Adrenal gland (tissue), 9 donors: ENCODE measurements at regions not wholly inside any gene's neighbourhood (a gene's known extent, or its start where the extent isn't known, plus 50 kb on each side); places are given as distances from the start of the nearest gene placed in this dataset.
"Not testable (repeated sequence)": the region's sequence is repeated elsewhere in the genome, so short reads cannot be mapped to it uniquely, and the experiment has no call there.

Source experiments
- DNase-seq, 7 donors: peaks; one replicate each; pipeline ENCODE4 v3.0.0-alpha.2; 2019 to 2020
- H3K27ac ChIP-seq, 5 donors: fragments of 200-600 bp; sonication (generic) in 4 of 5; 1 replicate in 3 of 5; 2 replicates in 2 of 5; pipeline versions ENCODE4 v1.5.1 to v1.8.0; 2016 to 2020; ENCODE audit warnings: mild to moderate bottlenecking in 1 of 5
- H3K27me3 ChIP-seq: fragments of 200-600 bp; 2 replicates; pipeline ENCODE4 v1.8.0; 2021
- H3K36me3 ChIP-seq, 2 donors: fragments of 200-600 bp; replicated peaks in 1 of 2; 1 replicate in 1 of 2; 2 replicates in 1 of 2; pipeline versions ENCODE4 v1.5.1 to v1.8.0; 2018 to 2022
- H3K4me1 ChIP-seq, 2 donors: fragments of 200-600 bp; replicated peaks in 1 of 2; 1 replicate in 1 of 2; 2 replicates in 1 of 2; pipeline versions ENCODE4 v1.5.1 to v1.8.0; 2018 to 2021
- H3K4me3 ChIP-seq, 4 donors: fragments of 200-600 bp; sonication (generic) in 3 of 4; one replicate each; pipeline ENCODE4 v1.5.1; 2016 to 2018
- H3K9me3 ChIP-seq, 3 donors: fragments of 200-600 bp; sonication (generic) in 1 of 3; replicated peaks in 1 of 3; 1 replicate in 2 of 3; 2 replicates in 1 of 3; pipeline versions ENCODE4 v1.5.1 to v1.8.0; 2016 to 2021
- POLR2A ChIP-seq, 2 donors: fragments of 450-650 bp; IDR thresholded peaks; one replicate each; pipeline ENCODE4 v1.6.1; 2017; ENCODE audit warnings: antibody characterized with exemption in 2 of 2, mild to moderate bottlenecking in 2 of 2, moderate library complexity in 1 of 2
- WGBS, 4 donors: extraction: QIAGEN DNeasy Blood & Tissue Kit in 2 of 4; methylation state at CpG; one replicate each; pipeline versions ENCODE4 v1.1.5 to v1.1.7; 2013 to 2017; 5-methylcytosine and 5-hydroxymethylcytosine counted together
- intact Hi-C, 2 donors: fragments of 100-400 bp; cut with DNase I; formaldehyde crosslinking; loops; one replicate each; pipeline versions ENCODE4 v1.14.1 to v1.15.0; 2022 to 2023
- TF ChIP-seq, protein P1 (sequence below), 6 experiments: fragments of 450-650 bp in 4 of 6; fragments of 200-600 bp in 2 of 6; sonication (generic) in 1 of 6; IDR thresholded peaks; 1 replicate in 5 of 6; 2 replicates in 1 of 6; pipeline versions ENCODE4 v1.5.1 to v1.8.0; 2016 to 2021; ENCODE audit warnings: antibody characterized with exemption in 6 of 6, mild to moderate bottlenecking in 2 of 6, moderate library complexity in 1 of 6
- donor health status: healthy with polysubstance abuse.
- donor health status: Bipolar disorder and iron deficiency.
- donor health status: DM: yes; HTN: yes; CAD: no.
- donor health status: DM: no; HTN: no; CAD: no.
- donor health status: DM: no; HTN: no; CAD: no.

DNA sequence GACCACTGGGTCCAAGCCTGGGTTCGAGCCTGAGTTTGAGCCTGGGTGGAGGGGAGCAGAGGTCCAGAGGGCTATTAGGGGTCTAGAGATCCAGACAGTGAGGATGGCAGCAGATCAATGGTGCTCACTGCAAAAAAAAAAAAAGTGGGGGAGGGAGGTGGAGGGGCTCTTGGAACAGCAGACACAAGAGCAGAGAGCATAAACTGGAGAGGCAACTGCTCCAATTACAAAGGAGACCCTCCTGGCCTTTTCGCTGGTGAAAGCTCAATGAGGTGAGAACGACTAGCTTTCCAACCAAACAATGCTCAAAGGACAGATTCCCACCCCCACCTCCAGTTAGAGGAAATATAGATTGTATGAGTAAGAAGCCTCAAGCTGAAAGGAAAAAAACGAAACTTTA lies 124.2 kb upstream of the TSPAN8 start:
- Histone ChIP-seq H3K4me3 (no peak overlapping the region), H3K36me3 (no peaks in the 10 kb centered on the region), H3K27me3 (no peaks in the 10 kb centered on the region), H3K27ac (no peak overlapping the region), H3K4me1 (no peaks in the 10 kb centered on the region), H3K9me3 (no peaks in the 10 kb centered on the region)
- WGBS, 4 donors, result 64 to 76% (median 67%) methylated on average over 4 of the region's 4 CpGs
- no peak for DNase-seq
- intact Hi-C loops, result no loop called here
- no peak for TF ChIP-seq POLR2A (IDR thresholded peaks at IDR 0.05)
- TF ChIP-seq, protein P1, sequence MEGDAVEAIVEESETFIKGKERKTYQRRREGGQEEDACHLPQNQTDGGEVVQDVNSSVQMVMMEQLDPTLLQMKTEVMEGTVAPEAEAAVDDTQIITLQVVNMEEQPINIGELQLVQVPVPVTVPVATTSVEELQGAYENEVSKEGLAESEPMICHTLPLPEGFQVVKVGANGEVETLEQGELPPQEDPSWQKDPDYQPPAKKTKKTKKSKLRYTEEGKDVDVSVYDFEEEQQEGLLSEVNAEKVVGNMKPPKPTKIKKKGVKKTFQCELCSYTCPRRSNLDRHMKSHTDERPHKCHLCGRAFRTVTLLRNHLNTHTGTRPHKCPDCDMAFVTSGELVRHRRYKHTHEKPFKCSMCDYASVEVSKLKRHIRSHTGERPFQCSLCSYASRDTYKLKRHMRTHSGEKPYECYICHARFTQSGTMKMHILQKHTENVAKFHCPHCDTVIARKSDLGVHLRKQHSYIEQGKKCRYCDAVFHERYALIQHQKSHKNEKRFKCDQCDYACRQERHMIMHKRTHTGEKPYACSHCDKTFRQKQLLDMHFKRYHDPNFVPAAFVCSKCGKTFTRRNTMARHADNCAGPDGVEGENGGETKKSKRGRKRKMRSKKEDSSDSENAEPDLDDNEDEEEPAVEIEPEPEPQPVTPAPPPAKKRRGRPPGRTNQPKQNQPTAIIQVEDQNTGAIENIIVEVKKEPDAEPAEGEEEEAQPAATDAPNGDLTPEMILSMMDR (IDR thresholded peaks at IDR 0.05), result no peak

- 78 to 92% (median 88%) methylated on average over 2 of the region's 2 CpGs for whole genome bisulfite sequencing, 4 donors
- H3K4me1 ChIP-seq, result no peaks in the 10 kb centered on the region
- no peak for DNase-seq
- H3K27ac ChIP-seq, result no peak overlapping the region
- H3K27me3 ChIP-seq, result no peaks in the 10 kb centered on the region
- no peak for TF ChIP-seq POLR2A (IDR thresholded peaks at IDR 0.05)
- TF ChIP-seq, protein P1 (IDR thresholded peaks at IDR 0.05), result no peak
- no peak overlapping the region for H3K4me3 ChIP-seq
- intact Hi-C loops, result no loop called here
- no peaks in the 10 kb centered on the region for H3K36me3 ChIP-seq
- no peaks in the 10 kb centered on the region for H3K9me3 ChIP-seq
Measured at GRCh38 chr12:71281425-71281824, 123.6 kb upstream of the TSPAN8 start.

DNA sequence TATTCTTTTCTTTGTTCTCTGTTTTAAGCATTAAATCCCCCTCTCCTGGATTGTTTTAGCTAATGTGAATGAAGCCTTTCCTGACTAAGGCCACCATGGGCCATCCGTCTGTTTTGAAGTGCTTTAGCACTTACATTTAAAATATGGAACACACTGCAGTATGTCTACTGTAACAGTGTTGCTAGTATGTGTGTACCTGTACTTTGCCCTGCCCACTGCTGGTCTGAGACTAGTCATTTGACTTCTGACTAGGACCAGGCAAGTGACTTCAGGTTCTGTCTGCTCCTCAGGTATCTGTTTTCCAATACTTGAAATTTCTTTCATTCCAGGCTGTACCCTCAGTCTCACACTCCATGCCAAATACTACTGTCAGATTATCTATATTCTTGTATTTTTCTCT lies 120.1 kb upstream of the TSPAN8 start:
- Histone ChIP-seq H3K27me3 (no peaks in the 10 kb centered on the region), H3K4me3 (no peak overlapping the region), H3K27ac (no peak overlapping the region), H3K9me3 (no peaks in the 10 kb centered on the region), H3K36me3 (no peaks in the 10 kb centered on the region), H3K4me1 (no peaks in the 10 kb centered on the region)
- 90 to 100% (median 91%) methylated on average over 1 of the region's 1 CpG for WGBS, 4 donors
- no peak for DNase-seq
- intact Hi-C loops, result no loop called here
- TF ChIP-seq, protein P1 (IDR thresholded peaks at IDR 0.05), result no peak
- no peak for TF ChIP-seq POLR2A (IDR thresholded peaks at IDR 0.05)

- no peak for TF ChIP-seq POLR2A (IDR thresholded peaks at IDR 0.05)
- TF ChIP-seq, protein P1 (IDR thresholded peaks at IDR 0.05), result no peak
- Histone ChIP-seq H3K4me1 (no peaks in the 10 kb centered on the region), H3K9me3 (no peaks in the 10 kb centered on the region), H3K27ac (no peak overlapping the region), H3K4me3 (no peak overlapping the region), H3K36me3 (no peaks in the 10 kb centered on the region), H3K27me3 (no peaks in the 10 kb centered on the region)
- DNase-seq, result no peak
- intact Hi-C loops, result no loop called here
Measured at GRCh38 chr12:71276541-71276940, 118.7 kb upstream of the TSPAN8 start.

GRCh38 chr12:71270794-71271193 lies 113.0 kb upstream of the TSPAN8 start:
- 70 to 77% (median 73%) methylated on average over 2 of the region's 2 CpGs for WGBS, 4 donors
- H3K27me3 ChIP-seq, H3K4me1 ChIP-seq, H3K36me3 ChIP-seq, H3K9me3 ChIP-seq, DNase-seq, H3K27ac ChIP-seq, H3K4me3 ChIP-seq, intact Hi-C loops: not testable (repeated sequence)
